Smooth muscle cell (in vitro differentiated cells): ENCODE measurements at regions not wholly inside any gene's neighbourhood (a gene's known extent, or its start where the extent isn't known, plus 50 kb on each side); places are given as distances from the start of the nearest gene placed in this dataset.

Experiments
- DNase-seq: peaks from one replicate; lab custom pipeline; 2025; ENCODE audit not compliant: unreplicated experiment; lab: John Stamatoyannopoulos, UW
- H2AFZ ChIP-seq: fragments of 200-600 bp; sonication (generic); 2 replicates; pipeline ENCODE4 v1.6.0; 2016; ENCODE audit warnings: antibody characterized with exemption, low read depth, mild to moderate bottlenecking
- H3F3A ChIP-seq: fragments of 200-600 bp; sonication (generic); 2 replicates; pipeline ENCODE4 v1.6.0; 2017; ENCODE audit warnings: antibody characterized with exemption, low read depth
- H3K27ac ChIP-seq: fragments of 200-600 bp; sonication (generic); 2 replicates; pipeline ENCODE4 v1.5.1; 2016; ENCODE audit warnings: low read depth, mild to moderate bottlenecking
- H3K27me3 ChIP-seq: fragments of 200-600 bp; sonication (generic); 2 replicates; pipeline ENCODE4 v1.6.1; 2016; ENCODE audit warnings: low read depth, mild to moderate bottlenecking
- H3K36me3 ChIP-seq: fragments of 200-600 bp; sonication (generic); 2 replicates; pipeline ENCODE4 v1.5.1; 2016; ENCODE audit warnings: low read depth
- H3K4me1 ChIP-seq: fragments of 200-600 bp; sonication (generic); 2 replicates; pipeline ENCODE4 v1.5.1; 2016; ENCODE audit warnings: low read depth
- H3K4me2 ChIP-seq: fragments of 200-600 bp; sonication (generic); 2 replicates; pipeline ENCODE4 v1.6.0; 2016; ENCODE audit warnings: mild to moderate bottlenecking
- H3K4me3 ChIP-seq: fragments of 200-600 bp; sonication (generic); 2 replicates; pipeline ENCODE4 v1.5.1; 2016; ENCODE audit warnings: mild to moderate bottlenecking
- H3K79me2 ChIP-seq: fragments of 200-600 bp; sonication (generic); 2 replicates; pipeline ENCODE4 v1.6.0; 2016; ENCODE audit warnings: low read depth, mild to moderate bottlenecking
- H3K9ac ChIP-seq: fragments of 200-600 bp; sonication (generic); 2 replicates; pipeline ENCODE4 v1.6.0; 2016; ENCODE audit warnings: low read depth
- H3K9me3 ChIP-seq: fragments of 200-600 bp; sonication (generic); replicated peaks from 2 replicates; pipeline ENCODE4 v1.5.1; 2016; ENCODE audit warnings: low read depth
- H4K20me1 ChIP-seq: fragments of 200-600 bp; sonication (generic); 2 replicates; pipeline ENCODE4 v1.6.0; 2016; ENCODE audit warnings: low read depth
- WGBS: methylation state at CpG from one replicate; pipeline ENCODE4 v1.1.7; 2016; ENCODE audit warnings: low lambda C conversion rate; 5-methylcytosine and 5-hydroxymethylcytosine counted together
- TF ChIP-seq, protein P1 (sequence below): fragments of 200-600 bp; sonication (generic); IDR thresholded peaks from 2 replicates; pipeline ENCODE4 v1.5.1; 2017; ENCODE audit warnings: borderline replicate concordance, mild to moderate bottlenecking, antibody characterized with exemption; ENCODE audit not compliant: insufficient read depth, poor library complexity, severe bottlenecking

DNA sequence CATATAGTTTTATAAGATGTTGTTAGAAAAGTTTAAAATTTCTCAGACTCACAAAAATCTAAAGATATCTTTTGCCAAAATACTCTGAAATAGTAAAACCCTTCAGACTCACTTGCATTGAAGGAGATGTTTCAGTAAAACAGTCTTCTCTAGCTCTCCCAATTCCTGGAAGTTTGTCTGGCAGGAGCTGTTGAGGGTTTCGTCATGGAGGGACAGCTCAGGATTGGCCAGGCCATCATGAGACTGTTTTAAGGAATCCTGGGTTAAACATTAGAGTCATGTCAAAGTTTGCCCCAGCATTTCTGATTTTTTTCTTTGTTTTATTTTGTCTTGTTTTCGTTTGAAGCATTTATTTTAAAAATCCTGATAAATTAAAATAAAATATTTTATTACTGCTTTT is 293.8 kb upstream of the PBX1 start:
- H3K4me3 ChIP-seq: no peak overlapping the region
- H4K20me1 ChIP-seq: no peaks in the 10 kb centered on the region
- no peak for DNase-seq
- H3F3A ChIP-seq: no peaks in the 10 kb centered on the region
- H3K9me3 ChIP-seq: no peaks in the 10 kb centered on the region
- no peaks in the 10 kb centered on the region for H3K36me3 ChIP-seq
- H3K4me2 ChIP-seq: no peak overlapping the region
- 59% methylated on average over 2 of the region's 2 CpGs for WGBS
- no peaks in the 10 kb centered on the region for H3K27me3 ChIP-seq
- H3K79me2 ChIP-seq: no peaks in the 10 kb centered on the region
- H2AFZ ChIP-seq: peak overlapping the region; percentile 85
- H3K27ac ChIP-seq: no peak overlapping the region
- no peak overlapping the region for H3K9ac ChIP-seq
- no peaks in the 10 kb centered on the region for H3K4me1 ChIP-seq
- TF ChIP-seq, protein P1, sequence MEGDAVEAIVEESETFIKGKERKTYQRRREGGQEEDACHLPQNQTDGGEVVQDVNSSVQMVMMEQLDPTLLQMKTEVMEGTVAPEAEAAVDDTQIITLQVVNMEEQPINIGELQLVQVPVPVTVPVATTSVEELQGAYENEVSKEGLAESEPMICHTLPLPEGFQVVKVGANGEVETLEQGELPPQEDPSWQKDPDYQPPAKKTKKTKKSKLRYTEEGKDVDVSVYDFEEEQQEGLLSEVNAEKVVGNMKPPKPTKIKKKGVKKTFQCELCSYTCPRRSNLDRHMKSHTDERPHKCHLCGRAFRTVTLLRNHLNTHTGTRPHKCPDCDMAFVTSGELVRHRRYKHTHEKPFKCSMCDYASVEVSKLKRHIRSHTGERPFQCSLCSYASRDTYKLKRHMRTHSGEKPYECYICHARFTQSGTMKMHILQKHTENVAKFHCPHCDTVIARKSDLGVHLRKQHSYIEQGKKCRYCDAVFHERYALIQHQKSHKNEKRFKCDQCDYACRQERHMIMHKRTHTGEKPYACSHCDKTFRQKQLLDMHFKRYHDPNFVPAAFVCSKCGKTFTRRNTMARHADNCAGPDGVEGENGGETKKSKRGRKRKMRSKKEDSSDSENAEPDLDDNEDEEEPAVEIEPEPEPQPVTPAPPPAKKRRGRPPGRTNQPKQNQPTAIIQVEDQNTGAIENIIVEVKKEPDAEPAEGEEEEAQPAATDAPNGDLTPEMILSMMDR: no peak

DNA sequence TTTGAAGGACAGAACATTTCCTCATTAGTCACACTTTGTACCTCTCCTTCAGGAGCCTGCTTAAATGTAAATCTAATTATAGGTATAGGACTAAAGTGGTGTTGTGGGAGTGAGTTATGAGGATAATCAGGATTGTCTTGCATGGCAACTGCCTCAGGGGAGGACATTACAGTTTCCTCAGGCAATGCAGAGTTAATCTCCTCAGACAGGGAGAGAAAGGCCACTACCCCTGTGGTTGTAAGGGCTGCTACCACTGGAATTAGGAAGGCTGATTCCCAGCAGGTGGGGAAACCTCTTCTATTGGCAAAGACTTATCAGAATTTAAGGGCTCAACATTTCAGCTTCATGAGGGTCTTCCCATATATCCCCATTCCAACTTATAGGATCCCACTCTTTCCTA is 286.8 kb upstream of the PBX1 start:
- Histone ChIP-seq H3K4me3 (no peak overlapping the region), H3K4me1 (no peaks in the 10 kb centered on the region), H2AFZ (no peak overlapping the region), H3K79me2 (no peaks in the 10 kb centered on the region), H3K27ac (no peak overlapping the region), H3K36me3 (no peaks in the 10 kb centered on the region), H3F3A (no peaks in the 10 kb centered on the region), H3K9ac (no peak overlapping the region), H4K20me1 (no peaks in the 10 kb centered on the region), H3K9me3 (no peaks in the 10 kb centered on the region), H3K27me3 (no peaks in the 10 kb centered on the region), H3K4me2 (no peak overlapping the region)
- TF ChIP-seq, protein P1: no peak
- DNase-seq: no peak

DNA sequence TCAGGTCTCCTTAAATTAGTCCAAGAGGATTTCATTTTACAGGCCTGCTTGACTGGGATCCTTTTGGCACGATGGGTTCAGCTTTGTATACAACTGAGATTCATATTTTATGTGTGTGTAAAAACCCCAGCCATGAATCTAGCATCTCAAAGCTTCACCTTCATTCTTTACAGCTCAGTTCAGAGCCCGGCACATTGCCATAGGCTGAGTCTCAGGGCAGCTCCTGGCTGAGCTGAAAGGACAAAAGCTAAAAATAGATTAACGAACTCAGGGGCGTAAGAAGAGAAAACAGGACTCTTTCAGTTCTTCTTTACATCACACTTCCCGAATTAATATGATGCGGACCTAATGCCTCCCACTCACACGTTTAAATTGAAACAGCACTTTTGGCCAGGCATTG is 262.8 kb upstream of the PBX1 start:
- H4K20me1 ChIP-seq: no peaks in the 10 kb centered on the region
- 83% methylated on average over 7 of the region's 7 CpGs for WGBS
- TF ChIP-seq, protein P1: no peak
- H2AFZ ChIP-seq: no peak overlapping the region
- H3K9ac ChIP-seq: no peak overlapping the region
- no peaks in the 10 kb centered on the region for H3K36me3 ChIP-seq
- no peaks in the 10 kb centered on the region for H3K4me1 ChIP-seq
- no peak for DNase-seq
- no peaks in the 10 kb centered on the region for H3K9me3 ChIP-seq
- no peaks in the 10 kb centered on the region for H3K79me2 ChIP-seq
- H3K27ac ChIP-seq: no peak overlapping the region
- H3K27me3 ChIP-seq: no peaks in the 10 kb centered on the region
- no peak overlapping the region for H3K4me3 ChIP-seq
- H3F3A ChIP-seq: no peaks in the 10 kb centered on the region
- H3K4me2 ChIP-seq: no peak overlapping the region

DNA sequence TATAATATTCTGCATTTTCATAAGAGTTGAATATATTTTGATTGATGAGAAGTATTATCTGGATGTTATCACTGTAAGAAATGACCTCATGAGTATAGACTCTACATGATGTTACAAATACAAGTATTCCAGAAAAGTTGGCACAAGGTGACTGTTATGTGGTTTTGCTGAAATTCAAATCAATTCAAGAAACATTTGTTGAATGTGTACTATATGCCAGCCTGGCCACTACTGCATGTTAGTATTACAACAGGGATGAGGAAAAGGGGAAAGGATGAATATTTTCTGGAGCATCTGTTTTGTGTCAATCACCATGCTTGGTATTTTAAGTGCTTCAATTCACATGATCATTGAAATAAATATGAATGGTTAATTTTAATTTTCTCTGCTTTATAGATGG is 250.9 kb upstream of the PBX1 start:
- Histone ChIP-seq H3K79me2 (no peaks in the 10 kb centered on the region), H3K27me3 (no peaks in the 10 kb centered on the region), H3F3A (no peaks in the 10 kb centered on the region), H4K20me1 (no peaks in the 10 kb centered on the region), H3K9me3 (no peaks in the 10 kb centered on the region), H3K4me1 (no peaks in the 10 kb centered on the region), H3K4me2 (no peak overlapping the region), H3K27ac (no peak overlapping the region), H2AFZ (no peak overlapping the region), H3K36me3 (no peaks in the 10 kb centered on the region), H3K9ac (no peak overlapping the region), H3K4me3 (no peak overlapping the region)
- TF ChIP-seq, protein P1: no peak
- DNase-seq: no peak
